NCI-H460 (cell line): ENCODE measurements at regions not wholly inside any gene's neighbourhood (a gene's known extent, or its start where the extent isn't known, plus 50 kb on each side); places are given as distances from the start of the nearest gene placed in this dataset.
"Not testable (repeated sequence)": the region's sequence is repeated elsewhere in the genome, so short reads cannot be mapped to it uniquely, and the experiment has no call there.

Experiments
- DNase-seq: peaks from one replicate; pipeline ENCODE4 v3.0.0-alpha.2; 2016; ENCODE audit warnings: low read depth; ENCODE audit errors: extremely low read depth

GRCh38 chr10:42984761-42985325 is 92.0 kb upstream of the RET start:
- DNase-seq: no peak

- no peak for DNase-seq
Observed at GRCh38 chr10:42985436-42986316, 91.2 kb upstream of the RET start.

- no peak for DNase-seq
Observed at GRCh38 chr10:42986633-42987032, 90.2 kb upstream of the RET start.

GRCh38 chr10:42987121-42987541 is 89.7 kb upstream of the RET start:
- DNase-seq: no peak

GRCh38 chr10:42987575-42987974 is 89.3 kb upstream of the RET start:
- DNase-seq: no peak

- DNase-seq: no peak
Observed at GRCh38 chr10:42988069-42988468, 88.8 kb upstream of the RET start.

GRCh38 chr10:42988517-42989395 is 88.1 kb upstream of the RET start:
- DNase-seq: no peak

GRCh38 chr10:42989481-42989921 is 87.4 kb upstream of the RET start:
- no peak for DNase-seq

- DNase-seq: no peak
Observed at GRCh38 chr10:42990016-42990720, 86.7 kb upstream of the RET start.

- no peak for DNase-seq
Observed at GRCh38 chr10:42990721-42991441, 86.0 kb upstream of the RET start.

GRCh38 chr10:42991442-42992098 is 85.3 kb upstream of the RET start:
- DNase-seq: no peak

GRCh38 chr10:42992156-42992956 is 84.5 kb upstream of the RET start:
- DNase-seq: no peak

GRCh38 chr10:42992957-42993390 is 83.9 kb upstream of the RET start:
- no peak for DNase-seq

GRCh38 chr10:42994909-42995308 is 82.0 kb upstream of the RET start:
- DNase-seq: not testable (repeated sequence)

- DNase-seq: no peak
Observed at GRCh38 chr10:42995537-42995936, 81.3 kb upstream of the RET start.

- no peak for DNase-seq
Observed at GRCh38 chr10:42996588-42996987, 80.3 kb upstream of the RET start.

- no peak for DNase-seq
Observed at GRCh38 chr10:42997151-42997848, 79.6 kb upstream of the RET start.

GRCh38 chr10:42997849-42998165 is 79.1 kb upstream of the RET start:
- no peak for DNase-seq
